NOMO-1 treated with DMSO at 0.1 percent for 48 hours (cell line): ENCODE measurements at regions not wholly inside any gene's neighbourhood (a gene's known extent, or its start where the extent isn't known, plus 50 kb on each side); places are given as distances from the start of the nearest gene placed in this dataset.

Experiments
- DNase-seq: peaks from one replicate; lab custom pipeline; 2025; ENCODE audit not compliant: unreplicated experiment; lab: John Stamatoyannopoulos, UW

GRCh38 chr4:80124246-80125211 lies 51.5 kb upstream of the ANTXR2 start:
- no peak for DNase-seq
